H9 (cell line): ENCODE measurements at regions not wholly inside any gene's neighbourhood (a gene's known extent, or its start where the extent isn't known, plus 50 kb on each side); places are given as distances from the start of the nearest gene placed in this dataset.

ENCODE experiments used
- DNase-seq: peaks from one replicate; pipeline ENCODE4 v3.0.0-alpha.2; 2017
- H2AFZ ChIP-seq: one replicate; pipeline ENCODE4 v1.6.1; 2013; ENCODE audit warnings: mild to moderate bottlenecking, low read length, control low read depth, moderate library complexity
- H2AK5ac ChIP-seq: 2 replicates; pipeline ENCODE4 v1.6.1; 2013; ENCODE audit warnings: low read length, control low read depth, mixed read lengths; ENCODE audit not compliant: insufficient read length
- H2BK120ac ChIP-seq: one replicate; pipeline ENCODE4 v1.6.1; 2013; ENCODE audit warnings: low read depth, mild to moderate bottlenecking, low read length, control low read depth, inconsistent platforms; ENCODE audit not compliant: poor library complexity, severe bottlenecking
- H2BK12ac ChIP-seq: 2 replicates; pipeline ENCODE4 v1.6.1; 2013; ENCODE audit warnings: low read length, control low read depth, mixed read lengths, low read depth; ENCODE audit not compliant: insufficient read length
- H2BK15ac ChIP-seq: 2 replicates; pipeline ENCODE4 v1.6.1; 2013; ENCODE audit warnings: low read depth, low read length, control low read depth
- H2BK20ac ChIP-seq: one replicate; pipeline ENCODE4 v1.6.1; 2013; ENCODE audit warnings: low read depth, mild to moderate bottlenecking, low read length, control low read depth, inconsistent platforms; ENCODE audit not compliant: poor library complexity, severe bottlenecking
- H2BK5ac ChIP-seq: 2 replicates; pipeline ENCODE4 v1.6.1; 2013; ENCODE audit warnings: low read length, control low read depth, mixed read lengths; ENCODE audit not compliant: insufficient read length
- H3K14ac ChIP-seq: 2 replicates; pipeline ENCODE4 v1.6.1; 2013; ENCODE audit warnings: low read length, control low read depth; ENCODE audit not compliant: insufficient read depth
- H3K18ac ChIP-seq: 2 replicates; pipeline ENCODE4 v1.6.1; 2013; ENCODE audit warnings: low read depth, mild to moderate bottlenecking, mixed read lengths, low read length, control low read depth; ENCODE audit not compliant: insufficient read length
- H3K23ac ChIP-seq: 2 replicates; pipeline ENCODE4 v1.6.1; 2013; ENCODE audit warnings: low read length, control low read depth, mixed read lengths, low read depth; ENCODE audit not compliant: insufficient read length
- H3K23me2 ChIP-seq: 2 replicates; pipeline ENCODE4 v1.6.1; 2013; ENCODE audit warnings: low read depth, mild to moderate bottlenecking, mixed read lengths, low read length, control low read depth; ENCODE audit not compliant: insufficient read length, poor library complexity, severe bottlenecking
- H3K27ac ChIP-seq: 2 replicates; pipeline ENCODE4 v1.5.1; 2013; ENCODE audit warnings: low read length, control low read depth, mixed read lengths, low read depth; ENCODE audit not compliant: insufficient read length
- H3K27me3 ChIP-seq: 2 replicates; pipeline ENCODE4 v1.6.1; 2013; ENCODE audit warnings: low read length, control low read depth, inconsistent platforms; ENCODE audit not compliant: insufficient read depth
- H3K4ac ChIP-seq: 2 replicates; pipeline ENCODE4 v1.6.1; 2013; ENCODE audit warnings: low read depth, mild to moderate bottlenecking, control low read depth, inconsistent platforms, low read length, moderate library complexity
- H3K4me1 ChIP-seq: 2 replicates; pipeline ENCODE4 v1.6.1; 2013; ENCODE audit warnings: low read length, control low read depth, inconsistent platforms; ENCODE audit not compliant: insufficient read depth
- H3K4me2 ChIP-seq: 2 replicates; pipeline ENCODE4 v1.6.1; 2013; ENCODE audit warnings: low read length, control low read depth, mixed read lengths; ENCODE audit not compliant: insufficient read length, insufficient read depth
- H3K56ac ChIP-seq: 2 replicates; pipeline ENCODE4 v1.6.1; 2013; ENCODE audit warnings: low read depth, mild to moderate bottlenecking, mixed read lengths, low read length, control low read depth; ENCODE audit not compliant: insufficient read length
- H3K79me1 ChIP-seq: 2 replicates; pipeline ENCODE4 v1.6.1; 2013; ENCODE audit warnings: low read depth, mild to moderate bottlenecking, moderate library complexity, low read length, control low read depth, inconsistent platforms; ENCODE audit not compliant: insufficient read depth, poor library complexity, severe bottlenecking
- H3K79me2 ChIP-seq: 2 replicates; pipeline ENCODE4 v1.6.1; 2013; ENCODE audit warnings: low read length, control low read depth, inconsistent platforms; ENCODE audit not compliant: insufficient read depth
- H3K9ac ChIP-seq: 2 replicates; pipeline ENCODE4 v1.6.1; 2013; ENCODE audit warnings: low read length, control low read depth, mixed read lengths; ENCODE audit not compliant: insufficient read length; ENCODE audit errors: extremely low read depth
- H3K9me3 ChIP-seq: one replicate; pipeline ENCODE4 v1.6.1; 2013; ENCODE audit warnings: low read depth, low read length, inconsistent platforms; ENCODE audit not compliant: control insufficient read depth
- H3T11ph ChIP-seq: one replicate; pipeline ENCODE4 v1.6.1; 2013; ENCODE audit warnings: mild to moderate bottlenecking, low read length, control low read depth, inconsistent platforms
- H4K20me1 ChIP-seq: one replicate; pipeline ENCODE4 v1.6.1; 2013; ENCODE audit not compliant: control insufficient read depth, insufficient read length, insufficient read depth
- H4K5ac ChIP-seq: 2 replicates; pipeline ENCODE4 v1.6.1; 2013; ENCODE audit warnings: low read depth, mild to moderate bottlenecking, mixed read lengths, low read length, control low read depth; ENCODE audit not compliant: insufficient read length
- H4K8ac ChIP-seq: replicated peaks from 2 replicates; pipeline ENCODE4 v1.6.1; 2013; ENCODE audit warnings: low read length, control low read depth, mixed read lengths, low read depth; ENCODE audit not compliant: insufficient read length
- H4K91ac ChIP-seq: 2 replicates; pipeline ENCODE4 v1.6.1; 2013; ENCODE audit warnings: low read depth, mild to moderate bottlenecking, moderate library complexity, mixed read lengths, low read length, control low read depth; ENCODE audit not compliant: insufficient read length
- H3K27ac Mint-ChIP-seq, 3 experiments: 2 replicates in 2 of 3; 3 replicates in 1 of 3; pipeline ENCODE4 v1.8.0; 2020 to 2021; ENCODE audit warnings: mixed read lengths in 3 of 3, mild to moderate bottlenecking in 1 of 3, moderate library complexity in 1 of 3
- H3K27me3 Mint-ChIP-seq: 2 replicates; pipeline ENCODE4 v1.8.0; 2021; ENCODE audit warnings: low read depth, mild to moderate bottlenecking, moderate library complexity, mixed read lengths
- H3K36me3 Mint-ChIP-seq, 3 experiments: 2 replicates in 2 of 3; 3 replicates in 1 of 3; pipeline ENCODE4 v1.8.0; 2020 to 2021; ENCODE audit warnings: low read depth in 3 of 3, mixed read lengths in 3 of 3; ENCODE audit not compliant: insufficient read depth in 1 of 3
- H3K4me1 Mint-ChIP-seq, 2 experiments: 2 replicates each; pipeline ENCODE4 v1.8.0; 2020; ENCODE audit warnings: mixed read lengths in 2 of 2
- H3K4me3 Mint-ChIP-seq, 2 experiments: 2 replicates in 1 of 2; 3 replicates in 1 of 2; pipeline ENCODE4 v1.8.0; 2020 to 2021; ENCODE audit warnings: mild to moderate bottlenecking in 2 of 2, mixed read lengths in 2 of 2, moderate library complexity in 1 of 2
- H3K9me3 Mint-ChIP-seq, 2 experiments: 2 replicates in 1 of 2; 3 replicates in 1 of 2; pipeline ENCODE4 v1.8.0; 2020; ENCODE audit warnings: mild to moderate bottlenecking in 2 of 2, mixed read lengths in 2 of 2, moderate library complexity in 1 of 2
- CTCF ChIP-seq: fragments of 200-600 bp; sonication (generic); conservative IDR thresholded peaks from 3 replicates; pipeline ENCODE4 v1.8.0; 2021; ENCODE audit warnings: antibody characterized with exemption, mild to moderate bottlenecking
- WGBS: extraction: QIAGEN DNeasy Blood & Tissue Kit; methylation state at CpG from one replicate; pipeline ENCODE4 v1.1.7; 2013; ENCODE audit warnings: missing lambda C conversion rate, low lambda C conversion rate, mixed read lengths; ENCODE audit not compliant: insufficient read length; ENCODE audit errors: extremely low coverage; 5-methylcytosine and 5-hydroxymethylcytosine counted together

GRCh38 chr2:235391921-235392615, 101.8 kb upstream of the AGAP1 start:
- no peak overlapping the region for H3K9ac ChIP-seq
- H2BK12ac ChIP-seq: no peak overlapping the region
- TF ChIP-seq CTCF: no peak
- no peaks in the 10 kb centered on the region for H3K27me3 ChIP-seq
- no peak overlapping the region for H2AFZ ChIP-seq
- H2BK120ac ChIP-seq: no peak overlapping the region
- H3K4ac ChIP-seq: no peak overlapping the region
- H2BK15ac ChIP-seq: no peak overlapping the region
- no peaks in the 10 kb centered on the region for H3K9me3 ChIP-seq
- peaks cover 0 to 2% of the 10 kb centered on the region in 2 experiments; a peak in 1 of 5 replicates for H3K9me3 Mint-ChIP-seq
- H3K27ac ChIP-seq: no peak overlapping the region
- no peaks in the 10 kb centered on the region for H3K79me2 ChIP-seq
- no peak overlapping the region for H3K4me2 ChIP-seq
- H3K27me3 Mint-ChIP-seq: peaks cover 17% of the 10 kb centered on the region
- peak overlapping the region in 1 of 3 experiments; percentile 70; a peak in 1 of 7 replicates for H3K27ac Mint-ChIP-seq
- no CpG with 5 or more reads among the region's 28 CpGs for WGBS
- no peak overlapping the region for H3K18ac ChIP-seq
- no peak overlapping the region for H2BK20ac ChIP-seq
- no peak overlapping the region for H3K14ac ChIP-seq
- H3K23ac ChIP-seq: no peak overlapping the region
- H2BK5ac ChIP-seq: no peak overlapping the region
- no peaks in the 10 kb centered on the region for H4K20me1 ChIP-seq
- no peak overlapping the region for H2AK5ac ChIP-seq
- H3K23me2 ChIP-seq: no peaks in the 10 kb centered on the region
- no peaks in the 10 kb centered on the region for H3K79me1 ChIP-seq
- no peak for DNase-seq
- no peaks in the 10 kb centered on the region; a peak in 1 of 7 replicates for H3K36me3 Mint-ChIP-seq
- H3K4me3 Mint-ChIP-seq: no peak overlapping the region
- H3K56ac ChIP-seq: no peak overlapping the region
- H4K5ac ChIP-seq: no peak overlapping the region
- H4K91ac ChIP-seq: no peak overlapping the region
- no peak overlapping the region for H3T11ph ChIP-seq
- no peak overlapping the region for H4K8ac ChIP-seq
- peaks cover 0 to 2% of the 10 kb centered on the region in 2 experiments; a peak in 2 of 4 replicates for H3K4me1 Mint-ChIP-seq
- no peaks in the 10 kb centered on the region for H3K4me1 ChIP-seq
